Astrocyte (in vitro differentiated cells and primary cell): ENCODE measurements at regions not wholly inside any gene's neighbourhood (a gene's known extent, or its start where the extent isn't known, plus 50 kb on each side); places are given as distances from the start of the nearest gene placed in this dataset.

Source experiments
- DNase-seq: peaks from one replicate; pipeline ENCODE4 v3.0.0-alpha.2; 2010; ENCODE audit warnings: low read depth
- FAIRE-seq: peaks from 2 replicates; lab custom pipeline; 2011; peaks lifted over from hg19 to GRCh38; lab: Jason Lieb, UNC
- H2AFZ ChIP-seq: 2 replicates; pipeline ENCODE4 v1.6.0; 2012; ENCODE audit warnings: low read depth, low read length, inconsistent platforms
- H3K27ac ChIP-seq: 2 replicates; pipeline ENCODE4 v1.5.1; 2011; ENCODE audit warnings: low read depth, low read length, inconsistent platforms
- H3K27me3 ChIP-seq: 2 replicates; pipeline ENCODE4 v1.6.0; 2011; ENCODE audit warnings: low read length, inconsistent platforms; ENCODE audit not compliant: insufficient read depth
- H3K36me3 ChIP-seq: 2 replicates; pipeline ENCODE4 v1.5.1; 2011; ENCODE audit warnings: low read length, inconsistent platforms; ENCODE audit not compliant: insufficient read depth
- H3K4me1 ChIP-seq: 2 replicates; pipeline ENCODE4 v1.5.1; 2011; ENCODE audit warnings: low read length, inconsistent platforms; ENCODE audit not compliant: insufficient read depth
- H3K4me2 ChIP-seq: 2 replicates; pipeline ENCODE4 v1.6.0; 2012; ENCODE audit warnings: low read length, inconsistent platforms
- H3K4me3 ChIP-seq: 2 replicates; pipeline ENCODE4 v1.5.1; 2011; ENCODE audit warnings: low read depth, mild to moderate bottlenecking, low read length, inconsistent platforms; ENCODE audit not compliant: insufficient read depth
- H3K79me2 ChIP-seq: 2 replicates; pipeline ENCODE4 v1.6.0; 2012; ENCODE audit warnings: mild to moderate bottlenecking, low read length, inconsistent platforms; ENCODE audit not compliant: insufficient read depth
- H3K9ac ChIP-seq: 2 replicates; pipeline ENCODE4 v1.6.0; 2012; ENCODE audit warnings: mild to moderate bottlenecking, low read length, inconsistent platforms
- H3K9me3 ChIP-seq: 2 replicates; pipeline ENCODE4 v1.5.1; 2012; ENCODE audit warnings: low read depth, mild to moderate bottlenecking, low read length, inconsistent platforms; ENCODE audit not compliant: insufficient read depth
- H4K20me1 ChIP-seq: 2 replicates; pipeline ENCODE4 v1.6.0; 2012; ENCODE audit warnings: low read length, inconsistent platforms; ENCODE audit not compliant: insufficient read depth
- H3K27ac Mint-ChIP-seq: one replicate; pipeline ENCODE4 v1.8.0; 2021; ENCODE audit warnings: mild to moderate bottlenecking, mixed read lengths; ENCODE audit not compliant: unreplicated experiment
- H3K27me3 Mint-ChIP-seq: one replicate; pipeline ENCODE4 v1.8.0; 2021; ENCODE audit warnings: low read depth, mixed read lengths; ENCODE audit not compliant: unreplicated experiment
- H3K36me3 Mint-ChIP-seq: one replicate; pipeline ENCODE4 v1.8.0; 2021; ENCODE audit warnings: low read depth, mixed read lengths; ENCODE audit not compliant: unreplicated experiment
- H3K4me1 Mint-ChIP-seq: one replicate; pipeline ENCODE4 v1.8.0; 2021; ENCODE audit warnings: low read depth, mixed read lengths; ENCODE audit not compliant: unreplicated experiment
- H3K4me3 Mint-ChIP-seq: one replicate; pipeline ENCODE4 v1.8.0; 2021; ENCODE audit warnings: mild to moderate bottlenecking, moderate library complexity, mixed read lengths; ENCODE audit not compliant: unreplicated experiment
- H3K9me3 Mint-ChIP-seq: one replicate; pipeline ENCODE4 v1.8.0; 2021; ENCODE audit warnings: mild to moderate bottlenecking, mixed read lengths; ENCODE audit not compliant: unreplicated experiment
- CTCF ChIP-seq: IDR thresholded peaks from 2 replicates; pipeline ENCODE4 v1.5.1; 2011; ENCODE audit warnings: low read depth, mild to moderate bottlenecking, inconsistent platforms, low read length, moderate library complexity; ENCODE audit not compliant: insufficient read depth
- EZH2 ChIP-seq: IDR thresholded peaks from 2 replicates; pipeline ENCODE4 v1.6.1; 2012; ENCODE audit warnings: mild to moderate bottlenecking, low read length, inconsistent platforms; ENCODE audit not compliant: insufficient read depth

GRCh38 chr1:5311634-5312292 lies 657.4 kb downstream of the AJAP1 start:
- no peaks in the 10 kb centered on the region for H3K79me2 ChIP-seq
- no peaks in the 10 kb centered on the region for H3K36me3 Mint-ChIP-seq

GRCh38 chr1:5311147-5311546 lies 656.7 kb downstream of the AJAP1 start:
- Histone ChIP-seq H3K36me3 (no peaks in the 10 kb centered on the region), H2AFZ (no peak overlapping the region), H3K79me2 (no peaks in the 10 kb centered on the region), H4K20me1 (no peaks in the 10 kb centered on the region), H3K27ac (no peak overlapping the region), H3K4me3 (no peak overlapping the region), H3K9me3 (no peaks in the 10 kb centered on the region), H3K4me2 (no peak overlapping the region), H3K27me3 (no peaks in the 10 kb centered on the region), H3K9ac (no peak overlapping the region), H3K4me1 (no peaks in the 10 kb centered on the region)
- no peak overlapping the region for H3K4me3 Mint-ChIP-seq
- FAIRE-seq = no peak
- H3K36me3 Mint-ChIP-seq = no peaks in the 10 kb centered on the region
- no peak overlapping the region for H3K27ac Mint-ChIP-seq
- no peaks in the 10 kb centered on the region for H3K4me1 Mint-ChIP-seq
- DNase-seq = no peak
- H3K27me3 Mint-ChIP-seq = peaks cover 37% of the 10 kb centered on the region
- TF ChIP-seq EZH2 (no peak), CTCF (no peak)
- no peaks in the 10 kb centered on the region for H3K9me3 Mint-ChIP-seq

More at GRCh38 chr1:5311634-5312292, 657.4 kb downstream of the AJAP1 start:
- Mint-ChIP-seq H3K27ac (no peak overlapping the region), H3K4me1 (no peaks in the 10 kb centered on the region), H3K9me3 (no peaks in the 10 kb centered on the region), H3K27me3 (peaks cover 37% of the 10 kb centered on the region), H3K4me3 (no peak overlapping the region)
- no peak for TF ChIP-seq EZH2
- no peak for TF ChIP-seq CTCF
- FAIRE-seq = no peak
- Histone ChIP-seq H3K4me1 (no peaks in the 10 kb centered on the region), H3K4me2 (no peak overlapping the region), H3K4me3 (no peak overlapping the region), H2AFZ (no peak overlapping the region), H3K27ac (no peak overlapping the region), H4K20me1 (no peaks in the 10 kb centered on the region), H3K27me3 (no peaks in the 10 kb centered on the region), H3K9ac (no peak overlapping the region), H3K36me3 (no peaks in the 10 kb centered on the region), H3K9me3 (no peaks in the 10 kb centered on the region)
- no peak for DNase-seq

- H3K27ac Mint-ChIP-seq = no peak overlapping the region
- TF ChIP-seq EZH2 = no peak
- no peak for TF ChIP-seq CTCF
- no peak for FAIRE-seq
These were observed 653.8 kb downstream of the AJAP1 start for GRCh38 chr1:5308249-5308648.

More at GRCh38 chr1:5308249-5308648, 653.8 kb downstream of the AJAP1 start:
- Mint-ChIP-seq H3K9me3 (no peaks in the 10 kb centered on the region), H3K27me3 (peaks cover 35% of the 10 kb centered on the region), H3K4me1 (peaks cover 2% of the 10 kb centered on the region), H3K4me3 (no peak overlapping the region), H3K36me3 (no peaks in the 10 kb centered on the region)
- Histone ChIP-seq H2AFZ (no peak overlapping the region), H3K9ac (no peak overlapping the region), H3K36me3 (no peaks in the 10 kb centered on the region), H3K79me2 (no peaks in the 10 kb centered on the region), H3K4me1 (no peaks in the 10 kb centered on the region), H3K27me3 (no peaks in the 10 kb centered on the region), H3K4me2 (no peak overlapping the region), H4K20me1 (no peaks in the 10 kb centered on the region), H3K27ac (no peak overlapping the region), H3K4me3 (no peak overlapping the region), H3K9me3 (peaks cover 2% of the 10 kb centered on the region)
- no peak for DNase-seq
